ENCODE measurements at regions not wholly inside any gene's neighbourhood (a gene's known extent, or its start where the extent isn't known, plus 50 kb on each side); places are given as distances from the start of the nearest gene placed in this dataset.

DNA sequence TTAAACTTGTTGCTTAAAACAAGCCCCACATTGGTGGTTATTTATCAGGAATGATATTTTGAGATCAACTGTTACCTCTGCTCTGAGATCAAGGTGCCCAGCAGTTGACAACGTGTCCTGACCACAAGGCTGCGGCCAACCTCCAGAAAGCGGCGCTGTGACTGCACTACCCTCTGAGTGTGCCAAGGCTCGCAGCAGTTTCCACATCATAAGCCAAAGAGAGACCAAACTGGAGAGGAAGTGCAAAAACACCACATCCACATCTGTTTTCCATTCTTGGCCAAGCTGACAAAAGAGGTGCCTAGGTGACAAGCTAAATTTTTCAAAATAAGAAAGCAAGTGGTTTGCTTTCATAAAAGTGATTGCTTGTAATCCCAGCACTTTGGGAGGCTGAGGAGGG is 410.8 kb upstream of the POU3F3 start:
- H3K4me1 ChIP-seq (ENCODE audit: control insufficient read depth in 1 of 2, insufficient read depth in 2 of 2, low read depth in 1 of 2, low read length in 1 of 2) = no peaks in the 10 kb centered on the region
- CTCF ChIA-PET = no interaction called here
- H3F3A ChIP-seq (replicated peaks; ENCODE audit: insufficient read depth) = no peaks in the 10 kb centered on the region
- WGBS (ENCODE audit: low lambda C conversion rate) = 47% methylated on average over 5 of the region's 5 CpGs
- no peaks in the 10 kb centered on the region for H3K27me3 ChIP-seq (ENCODE audit: insufficient read depth)
- TF ChIP-seq JUND (IDR thresholded peaks at IDR 0.05) = no peak
- TF ChIP-seq YY1 (IDR thresholded peaks at IDR 0.05; ENCODE audit: low read depth) = no peak
- no peak for TF ChIP-seq RXRA (IDR thresholded peaks at IDR 0.05; ENCODE audit: borderline replicate concordance, low read depth)
- TF ChIP-seq, protein P1, sequence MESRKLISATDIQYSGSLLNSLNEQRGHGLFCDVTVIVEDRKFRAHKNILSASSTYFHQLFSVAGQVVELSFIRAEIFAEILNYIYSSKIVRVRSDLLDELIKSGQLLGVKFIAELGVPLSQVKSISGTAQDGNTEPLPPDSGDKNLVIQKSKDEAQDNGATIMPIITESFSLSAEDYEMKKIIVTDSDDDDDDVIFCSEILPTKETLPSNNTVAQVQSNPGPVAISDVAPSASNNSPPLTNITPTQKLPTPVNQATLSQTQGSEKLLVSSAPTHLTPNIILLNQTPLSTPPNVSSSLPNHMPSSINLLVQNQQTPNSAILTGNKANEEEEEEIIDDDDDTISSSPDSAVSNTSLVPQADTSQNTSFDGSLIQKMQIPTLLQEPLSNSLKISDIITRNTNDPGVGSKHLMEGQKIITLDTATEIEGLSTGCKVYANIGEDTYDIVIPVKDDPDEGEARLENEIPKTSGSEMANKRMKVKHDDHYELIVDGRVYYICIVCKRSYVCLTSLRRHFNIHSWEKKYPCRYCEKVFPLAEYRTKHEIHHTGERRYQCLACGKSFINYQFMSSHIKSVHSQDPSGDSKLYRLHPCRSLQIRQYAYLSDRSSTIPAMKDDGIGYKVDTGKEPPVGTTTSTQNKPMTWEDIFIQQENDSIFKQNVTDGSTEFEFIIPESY (IDR thresholded peaks at IDR 0.05; ENCODE audit: borderline replicate concordance, low read depth) = no peak
- no peak for TF ChIP-seq MXI1 (IDR thresholded peaks at IDR 0.05; ENCODE audit: low read depth, low read length)
- TF ChIP-seq NFIC (IDR thresholded peaks at IDR 0.05; ENCODE audit: borderline replicate concordance) = no peak
- no peak for TF ChIP-seq FOXJ3 (CRISPR knock-in tag; IDR thresholded peaks at IDR 0.05)
- no peak for TF ChIP-seq EP300 (IDR thresholded peaks at IDR 0.05; ENCODE audit: borderline replicate concordance in 1 of 2, low read depth in 1 of 2, low read length in 1 of 2)
- TF ChIP-seq FOXM1 (IDR thresholded peaks at IDR 0.05; ENCODE audit: low read depth) = no peak
- TF ChIP-seq, protein P2, sequence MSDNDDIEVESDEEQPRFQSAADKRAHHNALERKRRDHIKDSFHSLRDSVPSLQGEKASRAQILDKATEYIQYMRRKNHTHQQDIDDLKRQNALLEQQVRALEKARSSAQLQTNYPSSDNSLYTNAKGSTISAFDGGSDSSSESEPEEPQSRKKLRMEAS (IDR thresholded peaks at IDR 0.05; ENCODE audit: low read depth) = no peak
- no peak for TF ChIP-seq EZH2phosphoT487 (IDR thresholded peaks at IDR 0.05; ENCODE audit: borderline replicate concordance, low read depth)
- TF ChIP-seq RFX5 (IDR thresholded peaks at IDR 0.05; ENCODE audit: low read length) = no peak
- no peak for TF ChIP-seq REST (IDR thresholded peaks at IDR 0.05; ENCODE audit: low read depth, low read length)
- TF ChIP-seq ELF1 (IDR thresholded peaks at IDR 0.05) = no peak
- no peak for TF ChIP-seq CHD2 (IDR thresholded peaks at IDR 0.05; ENCODE audit: low read length, partially characterized antibody)
- TF ChIP-seq TCF12 (IDR thresholded peaks at IDR 0.05) = no peak
- TF ChIP-seq MEF2A (IDR thresholded peaks at IDR 0.05; ENCODE audit: borderline replicate concordance, low read depth) = no peak
- H3K79me2 ChIP-seq (ENCODE audit: insufficient read depth) = no peaks in the 10 kb centered on the region
- no peak overlapping the region for H3K9ac ChIP-seq
- POLR2A ChIA-PET = no interaction called here
- H3K9me2 ChIP-seq = no peaks in the 10 kb centered on the region
- no peak overlapping the region for H2AFZ ChIP-seq (ENCODE audit: low read depth)
- H3K36me3 ChIP-seq (replicated peaks in 1 of 2; ENCODE audit: control insufficient read depth in 1 of 2, insufficient read depth in 2 of 2, low read length in 1 of 2) = no peaks in the 10 kb centered on the region
- no peak overlapping the region for H3K27ac ChIP-seq (ENCODE audit: low read depth in 2 of 2, low read length in 1 of 2)
- no peak for DNase-seq
- no peaks in the 10 kb centered on the region for H4K20me1 ChIP-seq (ENCODE audit: insufficient read depth)
- no peaks in the 10 kb centered on the region; the same call in 1 of the 2 replicates for H3K9me3 ChIP-seq
- H3K4me2 ChIP-seq = no peak overlapping the region
- no peak overlapping the region for H3K4me3 ChIP-seq (ENCODE audit: low read depth in 2 of 2, low read length in 1 of 2)
